Hematopoietic multipotent progenitor cell treated with erythropoietin and hydrocortisone succinate and interleukin-3 and kit ligand, for 15 days (in vitro differentiated cells): ENCODE measurements at regions not wholly inside any gene's neighbourhood (a gene's known extent, or its start where the extent isn't known, plus 50 kb on each side); places are given as distances from the start of the nearest gene placed in this dataset.
A peak's percentile ranks its signal among the peaks of the same experiment; 100 is the strongest.

Experiments
- DNase-seq: peaks from one replicate; pipeline ENCODE4 v3.0.0-alpha.2; 2015; ENCODE audit warnings: low spot score

GRCh38 chr6:6704103-6705060 is 115.9 kb downstream of the LY86 start:
- peak; percentile 76 for DNase-seq

GRCh38 chr6:6705061-6705425 is 116.5 kb downstream of the LY86 start:
- DNase-seq, result no peak

GRCh38 chr6:6705915-6706675 is 117.6 kb downstream of the LY86 start:
- DNase-seq, result no peak

- no peak for DNase-seq
Observed at GRCh38 chr6:6707143-6707542, 118.6 kb downstream of the LY86 start.

- DNase-seq, result peak; percentile 56
Observed at GRCh38 chr6:6709106-6709505, 120.6 kb downstream of the LY86 start.

- peak; percentile 43 for DNase-seq
Observed at GRCh38 chr6:6711031-6711785, 122.7 kb downstream of the LY86 start.

- DNase-seq, result peak; percentile 51
Observed at GRCh38 chr6:6711832-6712448, 123.4 kb downstream of the LY86 start.

- DNase-seq, result peak; percentile 79
Observed at GRCh38 chr6:6712449-6713403, 124.2 kb downstream of the LY86 start.

- DNase-seq, result peak; percentile 40
Observed at GRCh38 chr6:6713657-6714056, 125.1 kb downstream of the LY86 start.

- DNase-seq, result no peak
Observed at GRCh38 chr6:6714118-6714897, 125.8 kb downstream of the LY86 start.

- DNase-seq, result no peak
Observed at GRCh38 chr6:6714953-6715352, 126.4 kb downstream of the LY86 start.

- no peak for DNase-seq
Observed at GRCh38 chr6:6715465-6715864, 126.9 kb downstream of the LY86 start.

- no peak for DNase-seq
Observed at GRCh38 chr6:6716998-6717763, 128.7 kb downstream of the LY86 start.

- DNase-seq, result no peak
Observed at GRCh38 chr6:6717953-6718352, 129.4 kb downstream of the LY86 start.

GRCh38 chr6:6721606-6722005 is 133.1 kb downstream of the LY86 start:
- DNase-seq, result no peak

GRCh38 chr6:6722195-6722594 is 133.7 kb downstream of the LY86 start:
- no peak for DNase-seq

GRCh38 chr6:6723361-6723760 is 134.8 kb downstream of the LY86 start:
- DNase-seq, result no peak

- DNase-seq, result no peak
Observed at GRCh38 chr6:6723921-6724538, 135.5 kb downstream of the LY86 start.
